ENCODE measurements at regions not wholly inside any gene's neighbourhood (a gene's known extent, or its start where the extent isn't known, plus 50 kb on each side); places are given as distances from the start of the nearest gene placed in this dataset.
"Not testable (repeated sequence)": the region's sequence is repeated elsewhere in the genome, so short reads cannot be mapped to it uniquely, and the experiment has no call there.

DNA sequence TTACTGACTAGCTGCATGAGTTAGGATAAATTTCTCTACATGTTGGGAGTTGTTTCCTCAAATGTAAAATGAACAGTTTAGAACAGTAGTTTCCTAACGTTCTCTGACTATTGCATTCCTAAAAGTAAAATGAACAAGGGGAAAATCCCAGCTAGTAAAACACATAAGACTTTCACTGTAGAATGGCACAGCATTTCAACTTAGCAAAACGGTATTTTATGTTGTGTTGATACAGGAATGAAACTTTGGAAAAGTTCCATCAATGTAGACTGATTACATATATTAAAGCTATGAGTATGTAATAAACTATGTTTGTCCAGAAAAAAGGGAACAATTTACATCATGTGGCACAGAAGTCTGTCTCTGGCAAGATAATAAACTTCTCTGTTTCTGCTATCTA lies 297.4 kb upstream of the EPHA3 start:
- DNase-seq (ENCODE audit: low spot score) = no peak

DNA sequence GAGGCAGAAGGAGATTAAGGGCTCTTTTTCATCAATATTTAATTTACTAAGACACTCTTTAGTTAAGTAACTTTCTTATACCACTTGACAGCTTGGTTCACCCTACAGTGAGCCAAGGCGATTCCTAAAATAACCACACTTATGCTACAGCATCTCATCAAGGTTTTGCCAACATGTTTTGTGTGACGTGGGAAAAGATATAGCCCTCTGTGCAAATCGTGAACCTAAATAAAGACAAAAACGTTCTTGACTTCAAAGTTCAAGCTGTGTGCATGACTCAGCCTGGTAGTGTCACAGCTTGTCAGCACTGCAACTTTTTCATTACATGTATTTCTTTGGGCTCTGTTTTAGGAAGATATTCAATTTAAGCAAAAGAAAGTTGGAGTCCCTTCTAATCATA lies 297.0 kb upstream of the EPHA3 start:
- DNase-seq (ENCODE audit: low spot score) = no peak

DNA sequence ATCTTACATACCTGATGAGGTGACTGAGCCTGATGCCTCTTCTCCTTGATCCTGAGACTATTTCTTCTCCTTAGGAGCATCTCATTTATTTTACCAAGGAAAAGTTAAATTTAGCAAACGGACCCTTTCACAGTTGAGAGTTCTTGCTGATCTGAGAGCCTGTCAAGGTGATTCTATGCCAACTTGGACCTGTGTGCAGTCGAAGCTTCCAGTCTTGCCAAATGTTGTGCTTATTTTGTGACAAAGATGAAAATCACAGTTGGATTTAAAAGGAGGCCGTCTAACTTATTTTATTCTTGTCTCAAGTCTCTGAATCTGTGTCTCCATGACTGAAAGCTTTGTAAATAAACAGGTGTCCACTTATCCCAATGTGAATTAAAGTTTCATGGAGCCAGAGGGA lies 296.3 kb upstream of the EPHA3 start:
- no peak for DNase-seq (ENCODE audit: low spot score)

DNA sequence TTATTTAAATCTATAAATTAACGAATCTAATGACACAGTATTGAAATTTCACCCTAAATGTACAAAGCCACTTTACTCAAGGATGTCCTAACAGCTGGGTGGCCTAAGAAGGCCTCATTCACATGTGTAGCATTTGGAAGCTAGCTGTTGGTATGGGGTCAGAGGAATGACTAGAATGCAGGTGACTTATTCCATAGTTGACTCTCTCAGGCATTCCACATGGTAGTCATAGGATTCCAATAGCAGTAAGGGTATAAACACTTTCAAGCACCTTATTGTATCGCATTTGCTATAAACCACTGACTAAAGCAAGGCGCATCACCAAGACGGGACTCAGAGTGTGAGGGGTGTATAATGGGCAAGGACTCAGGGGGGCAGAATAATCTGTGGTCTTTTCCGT lies 294.8 kb upstream of the EPHA3 start:
- no peak for DNase-seq (ENCODE audit: low spot score)

DNA sequence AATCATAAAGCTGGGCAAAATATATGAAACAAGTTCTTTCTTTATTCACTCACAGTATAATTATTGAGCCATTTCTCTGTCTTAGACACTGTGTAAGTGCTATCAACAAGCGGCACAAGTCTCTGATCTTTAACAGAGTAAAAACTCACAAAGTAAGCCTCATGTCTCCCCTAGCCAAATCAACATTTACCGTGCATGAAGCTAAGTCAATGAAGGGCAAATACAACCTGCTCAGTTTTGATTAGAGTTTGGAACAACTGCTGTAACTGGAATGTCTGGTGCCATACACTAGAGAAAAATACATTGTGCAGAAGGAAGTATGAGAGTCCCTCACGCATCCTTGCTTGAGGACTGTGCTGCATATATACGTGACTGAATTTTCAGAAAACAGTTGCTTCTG lies 291.0 kb upstream of the EPHA3 start:
- no peak for DNase-seq (ENCODE audit: low spot score)

DNA sequence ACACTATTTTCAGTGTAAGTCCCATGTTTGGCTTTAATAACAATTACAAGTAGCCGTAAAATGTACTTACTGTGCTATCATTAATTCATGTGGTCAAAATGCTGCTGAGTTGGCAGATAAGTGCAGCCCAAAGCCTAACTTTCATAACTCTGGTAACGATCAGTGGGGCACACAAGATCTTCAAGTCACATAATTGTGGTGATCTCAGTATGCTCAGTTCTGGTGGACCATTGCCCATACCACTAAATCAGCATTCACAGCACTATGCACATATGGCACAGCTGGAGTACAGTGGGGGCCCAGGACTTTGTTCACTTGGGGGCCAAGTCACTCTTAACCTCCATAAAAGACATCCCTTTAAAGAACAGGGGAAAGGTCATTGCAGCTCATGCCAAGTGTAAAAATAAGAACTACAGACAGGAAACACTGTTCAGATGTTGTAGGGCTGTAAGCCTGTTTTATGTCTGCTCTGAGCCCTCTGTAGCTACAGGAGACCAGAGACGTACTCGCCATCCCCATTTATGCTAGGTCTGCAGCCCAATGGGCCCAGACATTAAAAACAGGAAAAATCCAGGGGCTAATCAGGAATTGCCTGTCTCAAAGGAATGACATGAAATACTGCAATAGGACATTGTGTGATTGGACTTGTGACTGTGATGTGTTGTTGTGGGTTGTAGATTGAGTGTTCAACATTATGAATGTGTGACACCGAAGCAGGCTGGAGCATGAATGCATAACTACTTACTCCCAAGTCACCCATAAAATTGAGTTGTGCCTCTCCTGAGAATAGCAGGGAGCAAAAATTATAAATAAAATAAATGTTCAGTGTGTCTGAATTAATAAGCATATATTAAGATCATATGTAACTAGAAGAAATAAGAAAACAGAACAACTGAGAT lies 282.5 kb upstream of the EPHA3 start:
- DNase-seq (ENCODE audit: low spot score) = no peak

DNA sequence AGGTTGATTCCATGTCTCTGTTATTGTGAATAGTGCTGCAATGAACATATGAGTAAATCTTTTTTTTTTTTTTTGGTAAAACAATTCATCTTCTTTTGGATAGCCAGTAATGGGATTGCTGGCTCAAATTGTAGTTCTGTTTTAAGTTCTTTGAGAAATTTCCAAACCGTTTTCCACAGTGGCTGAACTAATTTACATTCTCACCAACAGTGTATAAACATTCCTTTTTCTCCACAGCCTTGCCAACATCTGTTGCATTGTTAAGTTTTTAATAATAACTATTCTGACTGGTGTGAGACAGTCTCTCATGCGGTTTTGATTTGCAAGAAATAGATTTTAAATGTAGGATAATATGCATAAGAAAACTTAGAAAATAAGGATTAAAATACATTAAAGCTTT lies 279.0 kb upstream of the EPHA3 start:
- no peak for DNase-seq (ENCODE audit: low spot score)

DNA sequence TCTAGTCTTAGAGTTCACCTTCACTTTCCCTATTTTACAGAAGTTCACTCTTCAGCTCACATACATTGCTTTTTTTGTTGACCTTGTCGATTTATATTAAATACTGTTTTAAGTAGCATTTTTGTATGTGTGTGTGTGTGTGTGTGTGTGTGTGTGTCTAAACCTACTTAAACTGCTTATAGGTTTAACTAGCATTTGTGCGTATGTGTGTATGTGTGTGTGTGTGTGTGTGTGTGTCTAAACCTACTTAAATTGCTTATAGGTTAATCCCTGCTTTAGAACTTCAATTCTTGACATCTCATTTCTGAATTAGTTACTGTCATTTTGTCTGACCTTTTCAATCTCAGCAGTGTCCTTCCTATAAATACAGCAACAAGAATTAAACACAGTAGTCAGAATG lies 254.8 kb upstream of the EPHA3 start:
- DNase-seq (ENCODE audit: low spot score) = no peak

DNA sequence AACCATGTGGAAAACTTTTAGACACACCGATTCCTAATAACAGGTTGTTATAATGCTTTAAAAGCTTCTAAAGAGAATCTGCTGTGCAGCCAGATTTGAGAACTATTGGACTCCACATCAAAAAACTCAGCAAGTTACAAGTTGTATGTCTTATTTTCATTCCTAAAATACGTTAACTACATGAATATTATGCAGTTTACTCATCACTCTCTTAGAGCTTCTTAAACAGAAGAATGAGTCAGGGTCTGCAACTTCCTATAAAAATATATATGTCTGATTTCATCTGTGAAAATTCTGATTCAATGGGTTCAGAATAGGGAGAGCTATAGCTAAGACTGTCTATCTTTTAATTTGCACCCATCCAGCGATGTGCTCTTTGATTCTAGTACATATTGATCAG lies 244.2 kb upstream of the EPHA3 start:
- no peak for DNase-seq (ENCODE audit: low spot score)

DNA sequence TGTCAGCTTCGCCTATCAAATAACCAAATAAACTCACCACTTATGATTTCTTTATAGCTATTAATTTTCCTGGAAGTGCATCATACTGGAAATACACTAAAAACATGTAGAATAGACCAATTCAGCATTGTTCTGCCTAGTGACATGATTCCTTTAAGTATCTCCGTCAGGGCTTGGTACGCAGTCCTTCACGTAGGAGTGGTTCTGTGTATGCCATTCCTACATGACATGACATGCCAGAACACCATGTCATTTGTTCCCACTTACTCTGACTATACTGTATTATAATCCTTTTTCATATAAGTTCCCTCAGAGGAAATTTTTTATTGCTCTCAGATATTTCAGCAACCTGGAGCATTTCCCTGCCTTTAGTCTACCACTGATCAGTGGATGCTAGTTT lies 230.7 kb upstream of the EPHA3 start:
- no peak for DNase-seq (ENCODE audit: low spot score)

DNA sequence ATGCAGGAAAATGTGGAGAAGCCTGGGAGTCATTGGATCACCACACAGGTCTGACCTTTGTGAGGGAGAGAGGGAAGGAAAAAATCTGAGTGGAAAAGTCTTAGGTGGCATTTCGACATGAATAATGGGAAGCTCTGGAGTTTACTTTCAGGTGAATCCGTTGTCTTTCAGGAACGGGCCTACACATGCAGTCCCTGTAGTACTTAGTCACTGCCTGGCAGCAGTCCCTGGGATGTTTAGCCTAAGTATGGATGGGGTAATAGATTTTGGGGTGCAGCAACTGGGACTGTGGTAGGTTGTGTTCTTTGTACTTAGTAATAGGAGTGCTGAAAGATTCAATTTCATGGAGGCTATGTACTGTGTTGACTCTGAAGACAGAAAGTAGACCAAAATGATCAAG lies 227.5 kb upstream of the EPHA3 start:
- no peak for DNase-seq (ENCODE audit: low spot score)

DNA sequence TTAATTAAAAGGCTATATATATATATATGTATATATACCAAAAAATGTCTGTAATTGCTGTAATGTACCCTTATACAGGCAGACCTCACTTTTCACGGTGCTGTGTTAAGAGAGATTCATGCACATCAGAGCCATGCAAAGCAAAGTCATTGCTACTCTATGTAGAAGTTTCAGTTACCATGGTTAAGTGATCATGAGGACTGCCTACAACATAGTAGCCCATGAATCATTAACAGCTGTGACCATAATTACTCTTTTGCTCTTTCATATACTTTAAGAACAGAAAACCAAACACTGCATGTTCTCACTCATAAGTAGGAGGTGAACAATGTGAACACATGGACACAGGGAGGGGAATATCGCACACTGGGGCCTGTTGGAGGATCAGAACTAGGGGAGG lies 225.3 kb upstream of the EPHA3 start:
- no peak for DNase-seq (ENCODE audit: low spot score)

DNA sequence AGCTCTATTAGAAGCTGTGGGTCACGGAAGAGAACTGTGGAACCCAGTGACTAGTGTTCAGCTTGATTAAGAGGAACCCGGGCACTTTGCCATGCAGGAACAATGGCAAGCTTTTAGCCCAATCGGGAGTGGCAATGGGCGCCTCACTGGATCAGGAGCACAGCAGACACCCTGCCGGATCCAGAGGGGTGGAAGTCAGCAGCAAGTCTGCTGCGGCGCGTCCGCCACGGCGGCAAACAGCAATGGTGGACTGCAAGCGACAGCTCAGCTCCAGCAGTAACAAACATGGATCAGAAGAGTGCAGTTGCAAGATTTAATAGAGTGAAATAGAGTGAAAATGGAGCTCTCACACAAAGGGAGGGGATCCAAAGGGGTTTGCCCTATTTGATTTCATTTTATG lies 220.8 kb upstream of the EPHA3 start:
- not testable (repeated sequence) for DNase-seq (ENCODE audit: low spot score)

DNA sequence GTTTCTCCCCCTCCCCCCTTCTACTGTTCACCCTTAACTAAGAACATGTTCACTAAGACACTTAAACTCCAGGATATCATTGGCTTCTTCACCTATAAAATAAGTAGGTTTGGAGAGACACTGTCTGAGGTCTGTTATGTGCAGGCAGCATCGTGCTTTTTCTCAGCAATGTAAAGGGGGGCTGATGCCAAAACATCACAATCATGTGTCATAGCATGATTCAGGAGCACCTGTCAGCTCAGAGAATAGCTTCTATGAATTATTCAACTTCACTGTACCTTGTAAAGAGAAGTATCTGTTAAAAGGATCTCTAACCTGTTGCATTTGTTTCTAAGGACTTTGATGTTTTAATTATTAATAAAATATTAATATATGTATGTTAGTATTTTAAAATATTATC lies 211.4 kb upstream of the EPHA3 start:
- DNase-seq (ENCODE audit: low spot score) = no peak

DNA sequence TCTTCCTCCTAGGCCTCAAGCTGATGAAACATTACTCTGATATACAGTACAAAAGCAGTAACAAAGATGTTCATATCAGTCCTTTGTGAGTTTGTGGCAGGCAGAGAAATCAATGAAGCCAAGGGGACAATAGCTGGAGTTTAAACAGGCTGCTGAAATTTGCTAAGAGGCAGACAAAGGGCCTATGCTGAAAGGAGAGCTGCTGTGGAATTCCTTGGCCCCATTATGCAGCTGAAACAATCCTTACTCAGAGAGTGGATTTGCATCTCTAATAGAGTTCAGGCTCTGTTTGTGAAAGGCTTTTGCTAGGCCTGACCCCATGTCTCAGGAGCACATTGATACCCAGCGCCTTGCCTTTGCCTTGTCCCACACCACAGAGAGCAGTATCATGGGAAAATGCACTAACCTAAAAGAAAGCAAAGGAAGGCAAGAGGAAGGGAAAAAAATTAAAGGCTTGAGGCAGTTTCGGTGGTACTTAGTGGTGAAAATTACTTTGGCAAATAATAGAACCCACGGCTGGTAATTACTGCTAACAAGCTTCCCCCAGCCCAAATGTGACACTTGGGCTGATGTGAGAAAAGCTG lies 195.0 kb upstream of the EPHA3 start:
- no peak for DNase-seq (ENCODE audit: low spot score)

DNA sequence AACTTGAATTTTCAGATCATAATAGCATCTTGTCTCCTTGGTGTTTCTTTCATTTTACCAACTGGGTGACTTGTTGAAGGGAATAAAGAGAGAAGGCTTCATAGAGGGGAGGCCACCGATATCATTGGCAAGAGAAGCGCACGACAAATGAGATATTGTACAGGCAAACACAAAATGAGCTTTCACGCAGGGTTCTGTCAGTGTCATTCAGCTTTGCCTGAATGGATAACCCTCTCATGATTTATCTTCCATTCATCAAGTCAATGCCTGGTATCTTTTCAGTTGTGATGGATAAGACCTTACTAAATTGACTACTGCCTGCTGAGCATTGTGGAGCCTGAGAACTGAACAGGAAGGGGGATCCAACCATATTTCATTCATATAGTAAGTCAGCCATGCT lies 188.6 kb upstream of the EPHA3 start:
- no peak for DNase-seq (ENCODE audit: low spot score)

DNA sequence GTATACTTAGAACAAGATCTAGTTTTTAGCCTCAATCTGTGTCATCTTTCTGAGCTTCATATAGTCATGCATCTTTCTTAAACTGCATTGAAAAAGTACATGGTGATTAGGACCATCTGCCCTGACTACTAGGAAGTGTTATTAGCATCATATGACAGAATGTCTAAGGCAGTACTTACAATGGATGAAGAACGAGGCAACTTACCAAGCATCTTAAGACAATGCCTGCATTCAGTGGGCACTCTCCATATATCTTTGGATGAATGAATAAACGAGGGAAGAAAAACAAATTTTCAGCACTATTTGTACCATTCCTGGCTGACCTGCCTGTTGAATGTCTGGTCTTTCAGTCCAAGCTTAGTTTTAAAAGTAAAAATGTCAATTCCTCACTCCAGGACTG lies 185.4 kb upstream of the EPHA3 start:
- no peak for DNase-seq (ENCODE audit: low spot score)

DNA sequence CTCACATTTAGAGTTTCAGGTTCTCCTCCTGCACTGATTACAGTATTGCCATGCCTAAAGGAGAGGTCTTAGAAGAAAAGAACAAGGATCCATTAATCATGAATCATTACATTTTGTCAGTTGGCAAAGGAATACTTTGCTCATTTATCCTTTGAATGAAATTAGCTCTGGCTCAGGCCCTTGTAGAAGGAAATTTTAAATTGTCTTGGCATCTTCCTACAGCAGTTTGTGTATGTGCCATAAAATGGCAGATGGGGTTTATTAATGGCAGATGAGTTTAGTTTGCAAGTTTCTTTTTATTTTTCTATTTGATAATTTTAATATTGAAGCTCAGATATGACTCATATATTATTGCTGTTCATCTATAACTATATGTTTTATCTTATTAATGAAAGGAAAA lies 181.2 kb upstream of the EPHA3 start:
- DNase-seq (ENCODE audit: low spot score) = no peak

DNA sequence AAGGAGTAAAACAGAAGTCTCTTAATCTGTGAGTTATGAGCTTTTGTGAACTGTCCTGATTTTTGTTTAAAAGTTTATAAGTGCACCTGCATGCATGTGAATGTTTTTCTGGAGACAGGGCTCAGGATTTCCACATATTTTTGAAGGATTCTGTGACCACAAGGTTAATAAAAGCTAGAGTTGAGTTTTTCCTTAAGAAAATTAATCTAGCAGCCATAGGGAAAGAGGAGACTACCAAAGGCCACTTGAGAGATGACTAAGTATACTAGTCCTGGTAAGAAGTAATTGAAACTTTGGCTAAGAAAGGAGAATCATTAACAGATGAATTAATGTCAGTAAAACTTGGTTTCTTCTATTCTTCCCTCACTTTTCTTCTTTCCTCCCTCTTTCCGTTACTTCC lies 176.8 kb upstream of the EPHA3 start:
- DNase-seq (ENCODE audit: low spot score) = no peak

DNA sequence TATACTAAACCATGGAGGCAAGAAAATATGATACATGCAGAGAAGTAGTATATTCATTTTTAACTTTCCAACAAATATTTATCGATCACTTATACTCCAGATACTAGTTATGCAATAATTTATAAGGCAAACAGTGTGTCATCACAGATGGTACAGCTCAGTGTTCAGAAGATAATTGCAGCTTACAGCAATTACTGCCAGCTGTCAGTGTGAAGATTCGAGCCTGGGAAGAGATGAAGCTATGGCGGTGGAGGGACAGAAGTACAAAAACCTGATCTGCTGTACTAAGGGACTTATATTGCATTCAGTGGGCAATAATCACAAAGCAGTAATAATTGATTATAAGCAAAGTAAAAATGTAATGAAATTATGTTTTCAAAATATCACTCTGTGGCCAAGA lies 170.6 kb upstream of the EPHA3 start:
- no peak for DNase-seq (ENCODE audit: low spot score)

DNA sequence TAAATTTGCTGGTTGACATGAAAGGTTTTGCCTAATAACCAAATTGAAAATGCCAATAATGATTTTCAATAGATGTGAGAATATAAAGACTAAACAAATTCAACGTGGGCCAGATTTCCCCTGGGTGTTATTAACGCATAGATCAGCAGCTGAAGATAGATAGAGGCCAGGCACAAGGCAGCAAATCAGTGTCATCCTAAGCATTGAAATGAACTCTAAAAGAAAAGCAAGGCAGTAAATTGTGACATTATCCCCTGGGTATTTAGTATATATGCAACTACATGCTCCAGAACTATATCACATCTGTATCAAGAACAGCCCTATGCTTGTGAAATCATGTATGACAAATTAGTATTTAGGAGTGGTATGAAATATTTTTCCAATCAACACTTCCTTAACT lies 167.1 kb upstream of the EPHA3 start:
- DNase-seq (ENCODE audit: low spot score) = no peak

DNA sequence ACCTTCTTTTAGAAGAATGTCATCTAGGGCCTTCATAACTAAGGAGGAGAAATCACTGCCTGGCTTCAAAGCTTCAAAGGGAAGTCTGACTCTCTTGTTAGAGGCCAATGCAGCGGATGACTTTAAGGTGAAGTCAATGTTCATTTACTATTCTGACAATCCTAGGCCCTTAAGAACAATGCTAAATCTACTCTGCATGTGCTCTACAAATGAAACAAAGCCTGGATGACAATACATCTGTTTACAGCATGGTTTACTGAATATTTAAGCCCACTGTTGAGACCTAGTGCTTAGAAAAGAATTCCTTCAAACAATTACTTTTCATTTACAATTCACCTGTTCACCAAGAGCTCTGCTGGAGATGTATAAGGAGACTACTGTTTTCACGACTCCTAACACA lies 160.4 kb upstream of the EPHA3 start:
- DNase-seq (ENCODE audit: low spot score) = no peak

DNA sequence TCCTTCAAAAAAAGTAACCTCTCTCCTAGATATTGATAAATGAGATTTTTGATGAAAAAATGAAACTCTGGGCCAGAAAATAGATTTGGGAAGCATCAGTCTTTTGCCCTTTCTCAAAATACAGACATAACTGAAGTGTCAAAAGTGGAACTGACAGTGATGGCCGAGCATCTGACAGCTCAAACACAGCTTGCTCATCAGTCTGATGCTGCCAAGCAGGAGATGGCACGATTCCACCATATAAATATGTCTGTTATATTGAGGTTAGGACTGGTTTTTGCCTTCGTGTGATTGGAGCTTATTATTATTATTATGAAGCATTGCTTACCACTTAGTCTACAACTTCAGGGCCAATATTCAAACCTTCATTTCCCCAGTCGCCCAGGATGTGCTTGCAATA lies 152.6 kb upstream of the EPHA3 start:
- DNase-seq (ENCODE audit: low spot score) = no peak

DNA sequence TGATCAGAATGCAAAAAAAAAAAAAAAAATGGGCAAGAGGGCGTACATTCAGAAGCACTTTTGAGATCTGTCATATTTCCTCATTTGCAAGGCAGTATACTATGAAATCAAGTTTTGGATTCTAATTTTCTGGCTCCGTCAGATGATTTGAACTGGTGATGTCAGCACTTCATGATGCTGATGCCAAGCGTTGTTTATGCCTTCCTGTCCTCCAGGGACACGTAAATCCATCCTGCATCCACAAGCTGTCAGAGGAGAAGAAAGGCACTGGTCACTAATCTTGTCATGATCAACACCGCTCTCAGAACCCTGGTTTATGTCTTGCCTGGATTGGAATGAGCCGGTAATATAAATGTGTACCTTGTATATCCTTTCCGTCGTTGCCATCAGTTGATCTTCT lies 152.1 kb upstream of the EPHA3 start:
- no peak for DNase-seq (ENCODE audit: low spot score)

All from activated CD4-positive, alpha-beta T cell treated with anti-CD3 and anti-CD28 coated beads, Interleukin-2, Interleukin-4, amounts not matched to agents 100 ng/mL and 50 ng/mL, durations not matched to agents 16 hours and 8 hours (primary cell).